ENCODE measurements at regions not wholly inside any gene's neighbourhood (a gene's known extent, or its start where the extent isn't known, plus 50 kb on each side); places are given as distances from the start of the nearest gene placed in this dataset.

GRCh38 chr2:83320053-83320452 is 1139.0 kb downstream of the SUCLG1 start:
- DNase-seq (ENCODE audit: low spot score in 2 of 2), result no peak
- H3K36me3 ChIP-seq, result peaks cover 3% of the 10 kb centered on the region

GRCh38 chr2:83305758-83306378 is 1153.2 kb downstream of the SUCLG1 start:
- no peak for DNase-seq (ENCODE audit: low spot score in 2 of 2)
- Histone ChIP-seq H3K27me3 (no peaks in the 10 kb centered on the region), H3K9me3 (no peaks in the 10 kb centered on the region), H3K27ac (no peak overlapping the region), H3K4me3 (no peak overlapping the region), H3K4me1 (no peaks in the 10 kb centered on the region), H3K36me3 (no peaks in the 10 kb centered on the region)
- TF ChIP-seq POLR2A (IDR thresholded peaks at IDR 0.05), result no peak
- TF ChIP-seq CTCF (IDR thresholded peaks at IDR 0.05), result no peak
- TF ChIP-seq POLR2AphosphoS5 (IDR thresholded peaks at IDR 0.05), result no peak
- intact Hi-C loops (cut with DNase I; ENCODE audit: low total_unique reads), result no loop called here

More at GRCh38 chr2:83320053-83320452, 1139.0 kb downstream of the SUCLG1 start:
- no peak for TF ChIP-seq POLR2A (IDR thresholded peaks at IDR 0.05)
- no peak for TF ChIP-seq CTCF (IDR thresholded peaks at IDR 0.05)
- TF ChIP-seq POLR2AphosphoS5 (IDR thresholded peaks at IDR 0.05), result no peak
- H3K27ac ChIP-seq, result no peak overlapping the region
- no peaks in the 10 kb centered on the region for H3K27me3 ChIP-seq
- intact Hi-C loops (cut with DNase I; ENCODE audit: low total_unique reads), result no loop called here
- H3K4me3 ChIP-seq, result no peak overlapping the region
- H3K9me3 ChIP-seq, result no peaks in the 10 kb centered on the region
- H3K4me1 ChIP-seq, result no peaks in the 10 kb centered on the region

- no peak for DNase-seq (ENCODE audit: low spot score in 2 of 2)
- Histone ChIP-seq H3K4me3 (no peak overlapping the region), H3K27me3 (no peaks in the 10 kb centered on the region), H3K36me3 (no peaks in the 10 kb centered on the region), H3K9me3 (no peaks in the 10 kb centered on the region), H3K4me1 (no peaks in the 10 kb centered on the region), H3K27ac (no peak overlapping the region)
- intact Hi-C loops (cut with DNase I; ENCODE audit: low total_unique reads), result no loop called here
- TF ChIP-seq CTCF (IDR thresholded peaks at IDR 0.05) (no peak), POLR2A (IDR thresholded peaks at IDR 0.05) (no peak), POLR2AphosphoS5 (IDR thresholded peaks at IDR 0.05) (no peak)
These were observed 1168.0 kb downstream of the SUCLG1 start for GRCh38 chr2:83291083-83291482.

DNA sequence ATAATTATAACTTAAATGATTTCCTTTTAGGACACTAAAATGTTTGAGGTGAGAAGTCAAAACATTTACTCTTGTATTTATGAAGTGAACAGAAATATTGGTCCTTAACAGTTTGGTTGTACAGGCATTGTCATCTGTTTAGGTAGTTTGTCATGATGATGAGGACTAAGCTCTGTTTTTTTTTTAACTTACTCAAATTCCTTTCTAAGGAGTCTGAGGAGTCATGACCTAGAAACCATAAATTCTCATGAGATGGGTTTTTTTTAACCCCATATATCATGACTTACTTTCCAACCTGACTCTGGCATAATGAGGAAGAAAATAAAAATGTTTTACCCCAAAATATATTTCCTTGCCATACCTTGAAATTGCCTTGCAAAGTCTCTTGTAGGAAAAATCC is 1176.2 kb downstream of the SUCLG1 start:
- DNase-seq (ENCODE audit: low spot score in 2 of 2), result no peak
- Histone ChIP-seq H3K4me1 (no peaks in the 10 kb centered on the region), H3K36me3 (no peaks in the 10 kb centered on the region), H3K27ac (no peak overlapping the region), H3K9me3 (no peaks in the 10 kb centered on the region), H3K27me3 (no peaks in the 10 kb centered on the region), H3K4me3 (no peak overlapping the region)
- TF ChIP-seq CTCF (IDR thresholded peaks at IDR 0.05) (no peak), POLR2AphosphoS5 (IDR thresholded peaks at IDR 0.05) (no peak), POLR2A (IDR thresholded peaks at IDR 0.05) (no peak)
- intact Hi-C loops (cut with DNase I; ENCODE audit: low total_unique reads), result no loop called here

- no peak for TF ChIP-seq POLR2AphosphoS5 (IDR thresholded peaks at IDR 0.05)
- no peak for TF ChIP-seq CTCF (IDR thresholded peaks at IDR 0.05)
- no peak for TF ChIP-seq POLR2A (IDR thresholded peaks at IDR 0.05)
- DNase-seq (ENCODE audit: low spot score in 2 of 2), result no peak
- intact Hi-C loops (cut with DNase I; ENCODE audit: low total_unique reads), result no loop called here
- H3K4me1 ChIP-seq, result no peaks in the 10 kb centered on the region
- H3K27me3 ChIP-seq, result no peaks in the 10 kb centered on the region
- no peak overlapping the region for H3K27ac ChIP-seq
- no peaks in the 10 kb centered on the region for H3K36me3 ChIP-seq
- no peaks in the 10 kb centered on the region for H3K9me3 ChIP-seq
- no peak overlapping the region for H3K4me3 ChIP-seq
These were observed 1176.9 kb downstream of the SUCLG1 start for GRCh38 chr2:83282043-83282795.

All from breast epithelium (tissue), 4 donors.